ENCODE measurements at regions not wholly inside any gene's neighbourhood (a gene's known extent, or its start where the extent isn't known, plus 50 kb on each side); places are given as distances from the start of the nearest gene placed in this dataset.

- no peaks in the 10 kb centered on the region for H3K4me1 ChIP-seq (ENCODE audit: insufficient read depth, insufficient read length)
- H3K9ac ChIP-seq (ENCODE audit: insufficient read length, low read depth) = no peak overlapping the region
- TF ChIP-seq ZNF274 (IDR thresholded peaks at IDR 0.05; ENCODE audit: low read depth, low read length) (no peak), SUZ12 (IDR thresholded peaks at IDR 0.05; ENCODE audit: extremely low read depth, insufficient read depth, insufficient read length) (no peak), YY1 (IDR thresholded peaks at IDR 0.05; ENCODE audit: insufficient read depth, insufficient read length) (no peak)
- no peaks in the 10 kb centered on the region for H3K36me3 ChIP-seq (ENCODE audit: insufficient read depth, insufficient read length, low read length)
- 0 out of 2 replicates have a peak, but pooled peaks cover 6% of the 10 kb centered on the region for H3K9me3 ChIP-seq (ENCODE audit: insufficient read depth, low read length)
- no peak overlapping the region for H3K4me3 ChIP-seq (ENCODE audit: insufficient read length, low read depth)
- no peaks in the 10 kb centered on the region for H3K27me3 ChIP-seq (ENCODE audit: insufficient read depth, insufficient read length)
- no peak for DNase-seq (ENCODE audit: low read depth, low spot score)
Observed at GRCh38 chr4:28351102-28351501, 1490.5 kb downstream of the STIM2 start.

- DNase-seq (ENCODE audit: low read depth, low spot score) = no peak
- Histone ChIP-seq H3K9me3 (ENCODE audit: insufficient read depth, low read length) (0 out of 2 replicates have a peak, but pooled peaks cover 6% of the 10 kb centered on the region), H3K36me3 (ENCODE audit: insufficient read depth, insufficient read length, low read length) (no peaks in the 10 kb centered on the region), H3K27me3 (ENCODE audit: insufficient read depth, insufficient read length) (no peaks in the 10 kb centered on the region), H3K9ac (ENCODE audit: insufficient read length, low read depth) (no peak overlapping the region), H3K4me3 (ENCODE audit: insufficient read length, low read depth) (no peak overlapping the region), H3K4me1 (ENCODE audit: insufficient read depth, insufficient read length) (no peaks in the 10 kb centered on the region)
- TF ChIP-seq ZNF274 (IDR thresholded peaks at IDR 0.05; ENCODE audit: low read depth, low read length) (no peak), SUZ12 (IDR thresholded peaks at IDR 0.05; ENCODE audit: extremely low read depth, insufficient read depth, insufficient read length) (no peak), YY1 (IDR thresholded peaks at IDR 0.05; ENCODE audit: insufficient read depth, insufficient read length) (no peak)
Observed at GRCh38 chr4:28351826-28352225, 1491.2 kb downstream of the STIM2 start.

DNA sequence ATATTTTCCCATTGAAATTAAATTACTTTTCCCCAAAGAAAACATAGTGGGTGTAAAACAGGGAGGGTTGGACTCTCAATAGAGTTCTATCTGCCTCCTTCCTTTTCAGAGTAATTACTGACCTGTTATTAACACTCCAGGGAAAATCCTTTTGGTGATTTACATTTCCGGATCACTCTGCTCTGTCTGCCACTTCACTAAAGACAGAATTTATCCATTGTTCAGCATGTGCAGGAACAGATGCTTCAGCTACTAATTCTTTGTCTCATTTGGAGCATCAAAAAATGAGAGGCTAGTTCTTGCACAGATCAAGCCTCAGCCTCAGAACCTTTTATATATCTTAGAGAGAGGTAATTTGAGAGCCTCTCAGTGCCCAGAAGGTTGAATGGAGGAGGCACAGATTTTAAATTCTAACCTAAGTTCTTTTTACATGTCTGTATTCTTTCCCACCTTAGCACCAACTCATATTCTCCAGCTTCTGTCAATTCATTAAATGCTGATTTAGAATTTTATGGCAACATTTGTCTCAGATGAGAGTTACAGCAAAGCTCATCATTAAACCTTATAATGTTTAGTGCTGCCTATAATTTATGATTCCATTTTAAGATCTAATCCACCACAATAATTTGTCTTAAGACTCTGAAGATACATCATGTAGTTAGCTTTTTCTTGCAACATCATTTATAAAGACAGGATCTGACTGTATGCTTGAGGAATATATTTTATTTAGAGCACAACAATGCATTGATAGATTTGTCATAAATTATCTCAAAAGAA, 1494.4 kb downstream of the STIM2 start:
- H3K4me3 ChIP-seq (ENCODE audit: insufficient read length, low read depth) = no peak overlapping the region
- H3K4me1 ChIP-seq (ENCODE audit: insufficient read depth, insufficient read length) = no peaks in the 10 kb centered on the region
- H3K36me3 ChIP-seq (ENCODE audit: insufficient read depth, insufficient read length, low read length) = no peaks in the 10 kb centered on the region
- H3K27me3 ChIP-seq (ENCODE audit: insufficient read depth, insufficient read length) = no peaks in the 10 kb centered on the region
- H3K9me3 ChIP-seq (ENCODE audit: insufficient read depth, low read length) = 0 out of 2 replicates have a peak, but pooled peaks cover 6% of the 10 kb centered on the region
- H3K9ac ChIP-seq (ENCODE audit: insufficient read length, low read depth) = no peak overlapping the region
- TF ChIP-seq ZNF274 (IDR thresholded peaks at IDR 0.05; ENCODE audit: low read depth, low read length) (no peak), SUZ12 (IDR thresholded peaks at IDR 0.05; ENCODE audit: extremely low read depth, insufficient read depth, insufficient read length) (no peak), YY1 (IDR thresholded peaks at IDR 0.05; ENCODE audit: insufficient read depth, insufficient read length) (no peak)
- no peak for DNase-seq (ENCODE audit: low read depth, low spot score)

- Histone ChIP-seq H3K9ac (ENCODE audit: insufficient read length, low read depth) (no peak overlapping the region), H3K36me3 (ENCODE audit: insufficient read depth, insufficient read length, low read length) (no peaks in the 10 kb centered on the region), H3K9me3 (ENCODE audit: insufficient read depth, low read length) (no peaks in the 10 kb centered on the region), H3K4me1 (ENCODE audit: insufficient read depth, insufficient read length) (no peaks in the 10 kb centered on the region), H3K27me3 (ENCODE audit: insufficient read depth, insufficient read length) (no peaks in the 10 kb centered on the region), H3K4me3 (ENCODE audit: insufficient read length, low read depth) (no peak overlapping the region)
- TF ChIP-seq YY1 (IDR thresholded peaks at IDR 0.05; ENCODE audit: insufficient read depth, insufficient read length) (no peak), SUZ12 (IDR thresholded peaks at IDR 0.05; ENCODE audit: extremely low read depth, insufficient read depth, insufficient read length) (no peak), ZNF274 (IDR thresholded peaks at IDR 0.05; ENCODE audit: low read depth, low read length) (no peak)
- DNase-seq (ENCODE audit: low read depth, low spot score) = peak; percentile 13
Observed at GRCh38 chr4:28357990-28358389, 1497.3 kb downstream of the STIM2 start.

DNA sequence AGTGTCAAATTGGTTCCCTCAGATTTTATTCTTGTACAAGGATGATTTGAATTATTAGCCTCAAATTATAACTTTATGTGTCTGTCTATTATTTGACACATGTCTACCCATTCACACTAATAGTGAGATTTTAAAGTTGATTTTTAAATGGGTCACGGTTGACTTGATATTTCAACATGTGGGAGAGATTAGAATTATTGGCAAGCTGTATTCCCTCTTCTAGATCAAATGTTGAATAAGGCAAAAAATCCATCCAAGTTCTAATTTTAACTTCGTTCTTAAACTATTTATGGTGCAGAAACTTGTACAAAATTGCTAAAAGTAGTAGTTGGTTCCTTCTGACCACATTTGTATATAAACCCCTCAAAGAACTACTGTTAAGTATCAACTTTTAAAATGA, 1498.0 kb downstream of the STIM2 start:
- no peaks in the 10 kb centered on the region for H3K4me1 ChIP-seq (ENCODE audit: insufficient read depth, insufficient read length)
- H3K9me3 ChIP-seq (ENCODE audit: insufficient read depth, low read length) = no peaks in the 10 kb centered on the region
- H3K27me3 ChIP-seq (ENCODE audit: insufficient read depth, insufficient read length) = no peaks in the 10 kb centered on the region
- no peak overlapping the region for H3K4me3 ChIP-seq (ENCODE audit: insufficient read length, low read depth)
- TF ChIP-seq SUZ12 (IDR thresholded peaks at IDR 0.05; ENCODE audit: extremely low read depth, insufficient read depth, insufficient read length) = no peak
- TF ChIP-seq YY1 (IDR thresholded peaks at IDR 0.05; ENCODE audit: insufficient read depth, insufficient read length) = no peak
- no peak for TF ChIP-seq ZNF274 (IDR thresholded peaks at IDR 0.05; ENCODE audit: low read depth, low read length)
- no peak for DNase-seq (ENCODE audit: low read depth, low spot score)
- no peak overlapping the region for H3K9ac ChIP-seq (ENCODE audit: insufficient read length, low read depth)
- no peaks in the 10 kb centered on the region for H3K36me3 ChIP-seq (ENCODE audit: insufficient read depth, insufficient read length, low read length)

DNA sequence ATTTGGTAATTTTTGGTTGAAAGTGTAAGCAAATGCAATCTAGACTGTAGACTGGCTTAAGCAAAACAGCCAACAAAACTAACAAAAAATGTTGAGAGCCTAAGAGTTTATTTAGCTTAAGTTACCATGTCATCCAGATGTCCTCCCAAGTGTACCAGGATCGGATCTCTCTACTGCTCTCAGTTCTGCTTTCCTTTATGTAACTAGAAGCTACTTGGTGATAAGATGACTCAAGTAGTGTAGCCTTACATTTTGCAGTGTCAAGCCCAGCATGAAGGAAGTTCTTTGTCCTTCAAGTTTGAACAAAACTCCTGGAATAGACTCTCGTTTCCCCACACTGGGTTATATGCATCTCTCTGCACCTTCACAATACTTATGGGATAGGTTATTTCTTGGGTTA, 1500.0 kb downstream of the STIM2 start:
- Histone ChIP-seq H3K9me3 (ENCODE audit: insufficient read depth, low read length) (no peaks in the 10 kb centered on the region), H3K4me3 (ENCODE audit: insufficient read length, low read depth) (no peak overlapping the region), H3K36me3 (ENCODE audit: insufficient read depth, insufficient read length, low read length) (no peaks in the 10 kb centered on the region), H3K9ac (ENCODE audit: insufficient read length, low read depth) (no peak overlapping the region), H3K27me3 (ENCODE audit: insufficient read depth, insufficient read length) (no peaks in the 10 kb centered on the region), H3K4me1 (ENCODE audit: insufficient read depth, insufficient read length) (no peaks in the 10 kb centered on the region)
- TF ChIP-seq YY1 (IDR thresholded peaks at IDR 0.05; ENCODE audit: insufficient read depth, insufficient read length) (no peak), SUZ12 (IDR thresholded peaks at IDR 0.05; ENCODE audit: extremely low read depth, insufficient read depth, insufficient read length) (no peak), ZNF274 (IDR thresholded peaks at IDR 0.05; ENCODE audit: low read depth, low read length) (no peak)
- DNase-seq (ENCODE audit: low read depth, low spot score) = no peak

DNA sequence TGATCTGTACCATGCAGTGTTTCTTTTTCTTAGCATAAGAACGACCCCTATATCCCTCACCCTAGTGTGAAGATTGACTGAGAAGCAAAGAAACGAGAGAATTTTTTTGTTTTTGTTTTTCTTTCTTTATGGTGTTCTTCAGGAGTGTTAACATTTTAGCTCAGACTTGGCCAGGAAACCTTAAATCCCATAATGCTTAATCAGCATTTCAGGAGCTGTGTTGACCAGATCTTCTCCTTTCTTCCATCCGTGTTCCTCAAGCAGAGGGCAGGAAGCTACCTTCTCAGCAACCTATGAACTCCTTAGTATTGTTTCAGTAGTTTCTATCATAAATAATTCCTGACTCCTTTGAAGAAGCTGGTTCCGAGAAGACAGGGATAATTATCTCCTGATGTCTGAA, 1501.5 kb downstream of the STIM2 start:
- H3K9ac ChIP-seq (ENCODE audit: insufficient read length, low read depth) = no peak overlapping the region
- no peak for DNase-seq (ENCODE audit: low read depth, low spot score)
- no peaks in the 10 kb centered on the region for H3K27me3 ChIP-seq (ENCODE audit: insufficient read depth, insufficient read length)
- TF ChIP-seq YY1 (IDR thresholded peaks at IDR 0.05; ENCODE audit: insufficient read depth, insufficient read length) = no peak
- no peak for TF ChIP-seq ZNF274 (IDR thresholded peaks at IDR 0.05; ENCODE audit: low read depth, low read length)
- TF ChIP-seq SUZ12 (IDR thresholded peaks at IDR 0.05; ENCODE audit: extremely low read depth, insufficient read depth, insufficient read length) = no peak
- no peaks in the 10 kb centered on the region for H3K9me3 ChIP-seq (ENCODE audit: insufficient read depth, low read length)
- no peaks in the 10 kb centered on the region for H3K4me1 ChIP-seq (ENCODE audit: insufficient read depth, insufficient read length)
- H3K36me3 ChIP-seq (ENCODE audit: insufficient read depth, insufficient read length, low read length) = no peaks in the 10 kb centered on the region
- no peak overlapping the region for H3K4me3 ChIP-seq (ENCODE audit: insufficient read length, low read depth)

Measured in NT2/D1 (cell line).